HG03095 (cell line): ENCODE measurements at regions not wholly inside any gene's neighbourhood (a gene's known extent, or its start where the extent isn't known, plus 50 kb on each side); places are given as distances from the start of the nearest gene placed in this dataset.
A peak's percentile ranks its signal among the peaks of the same experiment; 100 is the strongest.
"Not testable (repeated sequence)": the region's sequence is repeated elsewhere in the genome, so short reads cannot be mapped to it uniquely, and the experiment has no call there.

Experiments
- ATAC-seq: cut with Tn5 transposase; IDR thresholded peaks from one replicate; pipeline ENCODE4 v1.9.1; 2021; ENCODE audit warnings: moderate library complexity; ENCODE audit not compliant: unreplicated experiment

GRCh38 chr13:38415233-38415632, 65.6 kb downstream of the UFM1 start:
- ATAC-seq, result peak; percentile 99

- ATAC-seq, result no peak
Measured at GRCh38 chr13:38417241-38417640, 67.6 kb downstream of the UFM1 start.

GRCh38 chr13:38417727-38418126, 68.1 kb downstream of the UFM1 start:
- no peak for ATAC-seq

- no peak for ATAC-seq
Measured at GRCh38 chr13:38418286-38418685, 68.6 kb downstream of the UFM1 start.

GRCh38 chr13:38419312-38419873, 69.7 kb downstream of the UFM1 start:
- ATAC-seq, result no peak

- no peak for ATAC-seq
Measured at GRCh38 chr13:38421590-38422560, 72.2 kb downstream of the UFM1 start.

GRCh38 chr13:38429916-38430315, 80.3 kb downstream of the UFM1 start:
- no peak for ATAC-seq

- ATAC-seq, result no peak
Measured at GRCh38 chr13:38430796-38431195, 81.1 kb downstream of the UFM1 start.

GRCh38 chr13:38440666-38441065, 91.0 kb downstream of the UFM1 start:
- no peak for ATAC-seq

GRCh38 chr13:38444904-38445303, 95.3 kb downstream of the UFM1 start:
- no peak for ATAC-seq

GRCh38 chr13:38452656-38453055, 103.0 kb downstream of the UFM1 start:
- no peak for ATAC-seq

- ATAC-seq, result no peak
Measured at GRCh38 chr13:38462605-38463004, 113.0 kb downstream of the UFM1 start.

- ATAC-seq, result no peak
Measured at GRCh38 chr13:38463048-38463447, 113.4 kb downstream of the UFM1 start.

GRCh38 chr13:38472411-38472810, 122.8 kb downstream of the UFM1 start:
- not testable (repeated sequence) for ATAC-seq

GRCh38 chr13:38473305-38473704, 123.7 kb downstream of the UFM1 start:
- ATAC-seq, result no peak

GRCh38 chr13:38477676-38478075, 128.0 kb downstream of the UFM1 start:
- no peak for ATAC-seq

GRCh38 chr13:38483623-38484022, 134.0 kb downstream of the UFM1 start:
- no peak for ATAC-seq

GRCh38 chr13:38490657-38491056, 141.0 kb downstream of the UFM1 start:
- no peak for ATAC-seq

GRCh38 chr13:38494445-38494844, 144.8 kb downstream of the UFM1 start:
- ATAC-seq, result no peak

- no peak for ATAC-seq
Measured at GRCh38 chr13:38496917-38497316, 147.3 kb downstream of the UFM1 start.

- ATAC-seq, result no peak
Measured at GRCh38 chr13:38498271-38498670, 148.6 kb downstream of the UFM1 start.

- no peak for ATAC-seq
Measured at GRCh38 chr13:38514575-38514974, 164.9 kb downstream of the UFM1 start.
